K562 (cell line): ENCODE measurements at regions not wholly inside any gene's neighbourhood (a gene's known extent, or its start where the extent isn't known, plus 50 kb on each side); places are given as distances from the start of the nearest gene placed in this dataset.

Experiments used
- ATAC-seq: fragments of 200-7000 bp; cut with Tn5 transposase; 3 replicates; pipeline ENCODE4 v1.9.1; 2020; ENCODE audit warnings: moderate library complexity
- BruUV-seq: library from RNA; stranded (reverse); fragments of 400-500 nt; replicated peaks from 2 replicates; lab custom pipeline; 2021; lab: Mats Ljungman, UMichigan
- CTCF ChIA-PET: fragments of 300-600 bp; formaldehyde crosslinking; extraction: SDS; loops from one replicate; lab custom pipeline; 2021; ENCODE audit warnings: low intra/inter-chr PET ratio; lab: Yijun Ruan, JAX
- POLR2A ChIA-PET: fragments of 300-600, 350-650 bp; sonication (Branson Sonifier 250); formaldehyde crosslinking; extraction: SDS; loops from one replicate; lab custom pipeline; 2021; ENCODE audit warnings: antibody characterized with exemption, inconsistent platforms; lab: Yijun Ruan, JAX
- DNase-seq, 4 experiments: peaks; one replicate each; pipeline versions ENCODE4 v3.0.0 to v3.0.0-alpha.2; 2011 to 2018; ENCODE audit warnings: low spot score in 3 of 4, mixed read lengths in 3 of 4; ENCODE audit errors: extremely low read depth in 1 of 4
- FAIRE-seq: peaks from 2 replicates; lab custom pipeline; 2011; peaks lifted over from hg19 to GRCh38; lab: Jason Lieb, UNC
- H2AFZ ChIP-seq: 2 replicates; pipeline ENCODE4 v1.6.0; 2011; ENCODE audit warnings: low read depth, low read length, control low read depth, inconsistent platforms
- H3K27ac ChIP-seq: fragments of 200-600 bp; 3 replicates; pipeline ENCODE4 v1.8.0; 2011; ENCODE audit warnings: low read depth, mild to moderate bottlenecking, control low read depth, inconsistent platforms, low read length, moderate library complexity, mixed read lengths; ENCODE audit errors: extremely low read depth
- H3K27me3 ChIP-seq, 2 experiments: fragments of 300-600 bp in 1 of 2; 2 replicates in 1 of 2; 3 replicates in 1 of 2; pipeline versions ENCODE4 v1.6.0 to v1.8.0; 2011; ENCODE audit warnings: inconsistent platforms in 2 of 2, low read length in 2 of 2, mild to moderate bottlenecking in 1 of 2, mixed read lengths in 1 of 2, moderate library complexity in 1 of 2; ENCODE audit not compliant: control insufficient read depth in 2 of 2, insufficient read depth in 2 of 2
- H3K36me3 ChIP-seq: fragments of 300-600 bp; 3 replicates; pipeline ENCODE4 v1.8.0; 2011; ENCODE audit warnings: mild to moderate bottlenecking, low read length, inconsistent platforms; ENCODE audit not compliant: control insufficient read depth, insufficient read depth
- H3K4me1 ChIP-seq, 2 experiments: fragments of 200-600 bp in 1 of 2; replicated peaks in 1 of 2; 2 replicates in 1 of 2; 3 replicates in 1 of 2; pipeline versions ENCODE4 v1.5.1 to v1.8.0; 2011; ENCODE audit warnings: inconsistent platforms in 2 of 2, low read length in 2 of 2, mild to moderate bottlenecking in 1 of 2, mixed read lengths in 1 of 2, moderate library complexity in 1 of 2; ENCODE audit not compliant: control insufficient read depth in 2 of 2, insufficient read depth in 2 of 2
- H3K4me2 ChIP-seq: 2 replicates; pipeline ENCODE4 v1.6.1; 2011; ENCODE audit warnings: low read length, control low read depth, inconsistent platforms, mixed read lengths; ENCODE audit not compliant: insufficient read depth
- H3K4me3 ChIP-seq: fragments of 200-600 bp; sonication (generic), shearing (Covaris generic); 2 replicates; pipeline ENCODE4 v1.5.1; 2016; ENCODE audit warnings: control low read depth, inconsistent platforms
- H3K79me2 ChIP-seq: fragments of 200-600 bp; 3 replicates; pipeline ENCODE4 v1.8.0; 2011; ENCODE audit warnings: low read length, inconsistent platforms; ENCODE audit not compliant: control insufficient read depth, insufficient read depth
- H3K9ac ChIP-seq, 2 experiments: 2 replicates each; pipeline versions ENCODE4 v1.6.0 to v1.6.1; 2011; ENCODE audit warnings: low read depth in 2 of 2, low read length in 2 of 2, control low read depth in 1 of 2, inconsistent platforms in 1 of 2, mild to moderate bottlenecking in 1 of 2, mixed read lengths in 1 of 2; ENCODE audit not compliant: insufficient read depth in 1 of 2
- H3K9me1 ChIP-seq: one replicate; pipeline ENCODE4 v1.6.0; 2011; ENCODE audit warnings: inconsistent platforms, mild to moderate bottlenecking, low read length, moderate library complexity; ENCODE audit not compliant: control insufficient read depth, insufficient read depth
- H3K9me3 ChIP-seq: replicated peaks from 2 replicates; pipeline ENCODE4 v1.5.1; 2011; ENCODE audit warnings: low read depth, low read length, inconsistent platforms; ENCODE audit not compliant: control insufficient read depth, insufficient read depth
- H4K20me1 ChIP-seq: replicated peaks from 2 replicates; pipeline ENCODE4 v1.6.1; 2011; ENCODE audit warnings: low read length, inconsistent platforms, mixed read lengths; ENCODE audit not compliant: control insufficient read depth, insufficient read depth
- E2F3 ChIP-seq: fragments of 250-450 bp; sonication (Bioruptor Pico); IDR thresholded peaks from 2 replicates; pipeline ENCODE4 v1.4.0; 2020; ENCODE audit warnings: mild to moderate bottlenecking
- MTA3 ChIP-seq: fragments of 450-650 bp; formaldehyde crosslinking; IDR thresholded peaks from 2 replicates; pipeline ENCODE4 v1.6.1; 2017; ENCODE audit warnings: mild to moderate bottlenecking, borderline replicate concordance
- NFIC ChIP-seq: fragments of 450-650 bp; IDR thresholded peaks from 2 replicates; pipeline ENCODE4 v1.6.1; 2017; ENCODE audit warnings: mild to moderate bottlenecking, inconsistent platforms
- NFIX ChIP-seq: fragments of 250-450 bp; sonication (Bioruptor Pico); IDR thresholded peaks from 2 replicates; pipeline ENCODE4 v1.4.0; 2020; ENCODE audit warnings: low read depth, mild to moderate bottlenecking, moderate library complexity
- SRSF9 ChIP-seq: fragments of 200-400 bp; formaldehyde crosslinking; IDR thresholded peaks from 2 replicates; pipeline ENCODE4 v1.6.1; 2017; ENCODE audit warnings: low read depth, low read length, borderline replicate concordance
- STAG1 ChIP-seq: sonication (generic); formaldehyde crosslinking; IDR thresholded peaks from 2 replicates; pipeline ENCODE4 v1.5.0; 2020; ENCODE audit warnings: missing genetic modification reagents, borderline replicate concordance
- TGIF2 ChIP-seq: sonication (generic); formaldehyde crosslinking; IDR thresholded peaks from 2 replicates; pipeline ENCODE4 v1.8.1; 2022; ENCODE audit warnings: mild to moderate bottlenecking, missing genetic modification reagents, moderate library complexity
- TRIM25 ChIP-seq: fragments of 450-650 bp; IDR thresholded peaks from 2 replicates; pipeline ENCODE4 v1.7.0; 2016; ENCODE audit warnings: borderline replicate concordance
- ZNF174 ChIP-seq: fragments of 250-450 bp; sonication (Bioruptor Pico); IDR thresholded peaks from 2 replicates; pipeline ENCODE4 v1.4.0; 2020; ENCODE audit warnings: mild to moderate bottlenecking
- whole genome bisulfite sequencing: fragments of 100-300 bp; shearing (Covaris generic); methylation state at CpG from one replicate; pipeline ENCODE4 v1.1.6; 2016; ENCODE audit warnings: low coverage, mixed read lengths; ENCODE audit not compliant: insufficient coverage; ENCODE audit errors: missing lambda C conversion rate; 5-methylcytosine and 5-hydroxymethylcytosine counted together
- in situ Hi-C: fragments of 300-500 bp; cut with MboI; formaldehyde crosslinking; loops from 4 replicates; pipeline ENCODE4 v1.15.0; 2018; ENCODE audit warnings: inconsistent platforms, mixed read lengths
- intact Hi-C: fragments of 100-400 bp; cut with micrococcal nuclease; formaldehyde crosslinking; loops from 2 replicates; pipeline ENCODE4 v1.14.2; 2022

- no peak for TF ChIP-seq TGIF2 (CRISPR knock-in tag)
- no peak for TF ChIP-seq SRSF9
- TF ChIP-seq ZNF174, result no peak
- TF ChIP-seq E2F3 (CRISPR knock-in tag), result no peak
- TF ChIP-seq STAG1 (CRISPR knock-in tag), result no peak
Observed at GRCh38 chr11:114784891-114785290, 106.6 kb downstream of the NXPE2 start (continued).

GRCh38 chr11:114785820-114786219 is 107.5 kb downstream of the NXPE2 start:
- no TSS peak for BruUV-seq

More at GRCh38 chr11:114785820-114786219, 107.5 kb downstream of the NXPE2 start:
- Histone ChIP-seq H3K9me3 (no peaks in the 10 kb centered on the region), H4K20me1 (no peaks in the 10 kb centered on the region; the same call in 1 of the 2 replicates), H3K27me3 (no peaks in the 10 kb centered on the region; a peak in 1 of 5 replicates), H3K9me1 (no peaks in the 10 kb centered on the region), H3K27ac (no peak overlapping the region), H3K4me3 (no peak overlapping the region), H3K4me2 (no peak overlapping the region), H3K4me1 (no peaks in the 10 kb centered on the region), H3K79me2 (no peaks in the 10 kb centered on the region), H2AFZ (no peak overlapping the region), H3K9ac (no peak overlapping the region), H3K36me3 (no peaks in the 10 kb centered on the region)
- TF ChIP-seq TRIM25, result no peak
- no peak for TF ChIP-seq MTA3
- peak; percentile 84 for TF ChIP-seq NFIC
- peak; percentile 51 for TF ChIP-seq NFIX
- no peak for ATAC-seq
- POLR2A ChIA-PET, result interaction anchor here (0.6 kb wide), 1 partner anchor 1871 kb away, joined by 3 read pairs; no protein-coding TSS in a partner anchor
- in situ Hi-C loops (no loop called here), intact Hi-C loops (no loop called here)
- FAIRE-seq, result no peak
- WGBS, result 2% methylated on average over 4 of the region's 4 CpGs
- no peak for DNase-seq
- CTCF ChIA-PET, result no interaction called here
